Liver (tissue), 8 donors: ENCODE measurements at regions not wholly inside any gene's neighbourhood (a gene's known extent, or its start where the extent isn't known, plus 50 kb on each side); places are given as distances from the start of the nearest gene placed in this dataset.

ENCODE experiments used
- DNase-seq: peaks from one replicate; pipeline ENCODE4 v3.0.0-alpha.2; 2017; ENCODE audit warnings: low spot score
- H3K27ac ChIP-seq, 2 donors: one replicate each; pipeline ENCODE4 v1.7.0; 2013; ENCODE audit warnings: inconsistent platforms in 2 of 2, low read length in 2 of 2, control low read depth in 1 of 2, low read depth in 1 of 2, mild to moderate bottlenecking in 1 of 2
- H3K27me3 ChIP-seq, 4 donors: one replicate each; pipeline versions ENCODE4 v1.6.1 to v1.7.0; 2013; ENCODE audit warnings: low read length in 3 of 4, inconsistent platforms in 1 of 4, mild to moderate bottlenecking in 1 of 4, moderate library complexity in 1 of 4; ENCODE audit not compliant: control insufficient read depth in 4 of 4, insufficient read depth in 4 of 4
- H3K36me3 ChIP-seq, 4 donors: one replicate each; pipeline versions ENCODE4 v1.6.1 to v1.7.0; 2013; ENCODE audit warnings: low read length in 3 of 4, mild to moderate bottlenecking in 3 of 4, low read depth in 1 of 4, moderate library complexity in 1 of 4; ENCODE audit not compliant: control insufficient read depth in 4 of 4, insufficient read depth in 3 of 4
- H3K4me1 ChIP-seq, 4 donors: one replicate each; pipeline versions ENCODE4 v1.6.1 to v1.7.0; 2013; ENCODE audit warnings: low read length in 3 of 4, mild to moderate bottlenecking in 3 of 4, moderate library complexity in 1 of 4; ENCODE audit not compliant: control insufficient read depth in 4 of 4, insufficient read depth in 4 of 4
- H3K4me3 ChIP-seq, 3 donors: one replicate each; pipeline versions ENCODE4 v1.6.1 to v1.7.0; 2013; ENCODE audit warnings: low read length in 3 of 3, control low read depth in 1 of 3, low read depth in 1 of 3, mild to moderate bottlenecking in 1 of 3
- H3K9ac ChIP-seq, 2 donors: one replicate each; pipeline ENCODE4 v1.7.0; 2013; ENCODE audit warnings: low read length in 2 of 2, mild to moderate bottlenecking in 2 of 2, moderate library complexity in 2 of 2, control low read depth in 1 of 2, low read depth in 1 of 2
- H3K9me3 ChIP-seq, 4 donors: one replicate each; pipeline versions ENCODE4 v1.6.1 to v1.7.0; 2013; ENCODE audit warnings: low read length in 3 of 4; ENCODE audit not compliant: control insufficient read depth in 4 of 4
- EGR1 ChIP-seq, 2 donors: IDR thresholded peaks; 2 replicates each; pipeline ENCODE4 v1.6.1; 2016 to 2018; ENCODE audit warnings: antibody characterized with exemption in 2 of 2, low read depth in 2 of 2
- FOXA1 ChIP-seq: IDR thresholded peaks from 2 replicates; pipeline ENCODE4 v1.6.1; 2016; ENCODE audit warnings: antibody characterized with exemption
- FOXA2 ChIP-seq: IDR thresholded peaks from 2 replicates; pipeline ENCODE4 v1.6.1; 2016; ENCODE audit warnings: antibody characterized with exemption
- GABPA ChIP-seq, 2 donors: IDR thresholded peaks in 1 of 2; conservative IDR thresholded peaks in 1 of 2; 2 replicates each; pipeline ENCODE4 v1.6.1; 2016; ENCODE audit warnings: antibody characterized with exemption in 2 of 2, mild to moderate bottlenecking in 1 of 2, moderate library complexity in 1 of 2
- HNF4A ChIP-seq, 2 donors: conservative IDR thresholded peaks; 2 replicates each; pipeline ENCODE4 v1.6.1; 2016; ENCODE audit warnings: antibody characterized with exemption in 2 of 2, mild to moderate bottlenecking in 2 of 2
- HNF4G ChIP-seq: IDR thresholded peaks from 2 replicates; pipeline ENCODE4 v1.6.1; 2016; ENCODE audit warnings: antibody characterized with exemption
- JUND ChIP-seq, 2 donors: IDR thresholded peaks; 2 replicates each; pipeline ENCODE4 v1.6.1; 2016; ENCODE audit warnings: antibody characterized with exemption in 2 of 2
- NR2F2 ChIP-seq: IDR thresholded peaks from 2 replicates; pipeline ENCODE4 v1.6.1; 2016; ENCODE audit warnings: antibody characterized with exemption
- RAD21 ChIP-seq, 2 donors: IDR thresholded peaks; 2 replicates each; pipeline ENCODE4 v1.6.1; 2016; ENCODE audit warnings: antibody characterized with exemption in 2 of 2, mild to moderate bottlenecking in 2 of 2
- RXRA ChIP-seq, 2 donors: IDR thresholded peaks; 2 replicates each; pipeline ENCODE4 v1.6.1; 2017 to 2018; ENCODE audit warnings: antibody characterized with exemption in 2 of 2, mild to moderate bottlenecking in 1 of 2
- SP1 ChIP-seq: IDR thresholded peaks from 2 replicates; pipeline ENCODE4 v1.6.1; 2018; ENCODE audit warnings: antibody characterized with exemption, mild to moderate bottlenecking
- TAF1 ChIP-seq: conservative IDR thresholded peaks from 2 replicates; pipeline ENCODE4 v1.6.1; 2016; ENCODE audit warnings: antibody characterized with exemption, mild to moderate bottlenecking
- YY1 ChIP-seq: IDR thresholded peaks from 2 replicates; pipeline ENCODE4 v1.6.1; 2016; ENCODE audit warnings: antibody characterized with exemption, mild to moderate bottlenecking
- WGBS: extraction: QIAGEN DNeasy Blood & Tissue Kit; methylation state at CpG from one replicate; pipeline ENCODE4 v1.1.7; 2013; 5-methylcytosine and 5-hydroxymethylcytosine counted together
- TF ChIP-seq, protein P1 (sequence below): fragments of 150-350 bp; IDR thresholded peaks from 2 replicates; pipeline ENCODE4 v1.5.1; 2017; ENCODE audit warnings: improper control_type of control experiment, low read depth, low read length; ENCODE audit not compliant: missing input control
- TF ChIP-seq, protein P2 (sequence below): IDR thresholded peaks from 2 replicates; pipeline ENCODE4 v1.6.1; 2016; ENCODE audit warnings: antibody characterized with exemption
- TF ChIP-seq, protein P3 (sequence below): IDR thresholded peaks from 2 replicates; pipeline ENCODE4 v1.6.1; 2016; ENCODE audit warnings: antibody characterized with exemption
- TF ChIP-seq, protein P4 (sequence below): IDR thresholded peaks from 2 replicates; pipeline ENCODE4 v1.6.1; 2016; ENCODE audit warnings: antibody characterized with exemption, mild to moderate bottlenecking
- TF ChIP-seq, protein P5 (sequence below): IDR thresholded peaks from 2 replicates; pipeline ENCODE4 v1.6.1; 2016; ENCODE audit warnings: antibody characterized with exemption
- donor health status: healthy.
- donor health status: healthy.
- donor health status: healthy.
- donor health status: healthy.
- donor health status: healthy.

DNA sequence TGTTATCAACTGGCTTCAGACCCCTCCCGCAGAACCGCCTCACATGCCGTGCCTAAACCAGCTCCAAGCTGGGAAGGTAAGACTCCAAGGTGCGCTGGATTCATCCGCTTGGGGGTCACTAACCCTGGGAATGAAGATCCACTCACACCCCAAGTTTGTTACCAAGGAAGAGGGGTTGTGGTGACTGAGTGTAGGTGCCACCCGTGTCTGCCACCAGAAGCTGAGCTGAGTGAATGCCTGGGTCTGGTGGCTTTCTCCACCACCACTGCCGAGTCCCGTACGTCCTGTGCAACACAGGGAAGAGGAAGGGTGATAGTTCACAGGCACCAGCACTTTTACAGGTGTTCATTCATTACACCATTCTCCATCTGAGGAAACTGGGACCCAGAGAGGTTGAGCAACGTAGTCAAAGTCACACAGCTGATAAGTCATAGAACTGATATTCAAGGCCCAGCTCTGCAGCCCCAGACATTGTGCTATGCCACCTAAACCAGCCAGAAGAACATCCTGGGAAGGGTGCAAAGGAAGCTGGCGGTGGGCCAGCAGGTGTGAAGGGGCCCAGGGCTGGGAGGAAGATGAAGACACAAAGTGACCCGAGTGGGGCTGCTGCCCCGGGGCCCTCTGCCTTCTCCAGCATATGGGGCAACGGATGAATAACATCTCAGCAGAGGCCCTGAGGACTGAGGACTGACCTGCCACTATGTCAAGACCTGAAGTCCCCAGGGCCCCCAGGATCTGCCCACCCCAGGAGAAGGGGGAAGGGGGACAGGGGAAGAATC is 70.9 kb upstream of the PPP1R26 start:
- peaks cover 0 to 4% (median 0%) of the 10 kb centered on the region in 4 donors for H3K4me1 ChIP-seq
- no peaks in the 10 kb centered on the region for H3K27me3 ChIP-seq
- no peak overlapping the region for H3K4me3 ChIP-seq
- H3K9ac ChIP-seq: no peak overlapping the region
- no peak overlapping the region for H3K27ac ChIP-seq
- no peaks in the 10 kb centered on the region for H3K9me3 ChIP-seq
- TF ChIP-seq JUND (IDR thresholded peaks at IDR 0.05): no peak
- no peak for TF ChIP-seq FOXA2
- no peak for TF ChIP-seq FOXA1
- no peak for TF ChIP-seq HNF4G
- no peak for TF ChIP-seq GABPA (IDR thresholded peaks at IDR 0.05 in 1 of 2, conservative IDR thresholded peaks at IDR 0.05 in 1 of 2)
- WGBS: 85% methylated on average over 14 of the region's 14 CpGs
- no peak for DNase-seq
- H3K36me3 ChIP-seq: no peaks in the 10 kb centered on the region

DNA sequence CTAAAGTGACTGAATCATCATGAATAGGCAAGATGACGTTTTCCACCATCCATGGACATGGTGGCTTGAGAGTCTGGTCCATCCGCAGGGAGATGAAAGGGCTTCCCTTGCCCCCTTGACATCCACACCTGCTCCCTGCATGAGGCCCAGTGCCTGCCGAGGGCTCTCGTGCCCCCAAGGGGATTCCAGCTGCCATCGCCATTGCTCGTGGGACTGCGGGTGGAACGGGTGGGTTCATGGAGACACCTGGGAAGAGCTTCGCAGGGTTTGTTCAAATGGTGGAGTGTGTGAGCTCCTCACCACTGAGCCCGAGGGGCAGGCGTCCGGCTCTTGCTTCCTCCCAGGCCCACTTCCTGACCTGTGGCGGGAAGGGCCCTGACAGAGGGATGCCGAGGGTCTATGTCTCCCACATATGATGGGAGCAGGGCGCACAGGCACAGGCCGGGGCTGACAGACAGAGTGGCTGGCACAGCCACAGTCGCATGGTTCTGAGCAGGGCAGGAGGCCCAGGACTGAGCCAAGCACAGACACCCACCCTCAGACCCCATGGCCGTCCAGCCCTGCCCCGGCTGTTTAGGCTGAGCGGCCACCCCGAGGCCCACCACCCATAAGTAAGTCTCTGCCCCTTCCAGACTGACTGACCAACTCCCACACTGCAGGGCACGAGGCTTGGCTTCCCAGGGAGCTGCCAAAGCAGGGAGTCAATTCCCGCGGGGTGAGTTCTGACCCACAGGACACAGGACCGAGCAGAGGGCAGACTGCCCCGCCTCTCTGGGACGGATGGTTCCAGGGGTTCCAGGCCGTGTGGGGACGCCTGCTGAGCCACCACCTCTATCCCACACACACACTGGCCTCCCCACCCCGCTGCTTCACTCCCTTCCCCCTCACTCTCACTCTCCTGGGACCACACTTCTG is 70.0 kb upstream of the PPP1R26 start:
- H3K27me3 ChIP-seq: no peaks in the 10 kb centered on the region
- TF ChIP-seq EGR1 (IDR thresholded peaks at IDR 0.05; ENCODE audit: low read depth in 2 of 2): no peak
- TF ChIP-seq NR2F2: no peak
- no peak for TF ChIP-seq FOXA2
- no peak for TF ChIP-seq RXRA (IDR thresholded peaks at IDR 0.05)
- TF ChIP-seq, protein P1, sequence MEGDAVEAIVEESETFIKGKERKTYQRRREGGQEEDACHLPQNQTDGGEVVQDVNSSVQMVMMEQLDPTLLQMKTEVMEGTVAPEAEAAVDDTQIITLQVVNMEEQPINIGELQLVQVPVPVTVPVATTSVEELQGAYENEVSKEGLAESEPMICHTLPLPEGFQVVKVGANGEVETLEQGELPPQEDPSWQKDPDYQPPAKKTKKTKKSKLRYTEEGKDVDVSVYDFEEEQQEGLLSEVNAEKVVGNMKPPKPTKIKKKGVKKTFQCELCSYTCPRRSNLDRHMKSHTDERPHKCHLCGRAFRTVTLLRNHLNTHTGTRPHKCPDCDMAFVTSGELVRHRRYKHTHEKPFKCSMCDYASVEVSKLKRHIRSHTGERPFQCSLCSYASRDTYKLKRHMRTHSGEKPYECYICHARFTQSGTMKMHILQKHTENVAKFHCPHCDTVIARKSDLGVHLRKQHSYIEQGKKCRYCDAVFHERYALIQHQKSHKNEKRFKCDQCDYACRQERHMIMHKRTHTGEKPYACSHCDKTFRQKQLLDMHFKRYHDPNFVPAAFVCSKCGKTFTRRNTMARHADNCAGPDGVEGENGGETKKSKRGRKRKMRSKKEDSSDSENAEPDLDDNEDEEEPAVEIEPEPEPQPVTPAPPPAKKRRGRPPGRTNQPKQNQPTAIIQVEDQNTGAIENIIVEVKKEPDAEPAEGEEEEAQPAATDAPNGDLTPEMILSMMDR: no peak
- TF ChIP-seq FOXA1: no peak
- TF ChIP-seq, protein P2, sequence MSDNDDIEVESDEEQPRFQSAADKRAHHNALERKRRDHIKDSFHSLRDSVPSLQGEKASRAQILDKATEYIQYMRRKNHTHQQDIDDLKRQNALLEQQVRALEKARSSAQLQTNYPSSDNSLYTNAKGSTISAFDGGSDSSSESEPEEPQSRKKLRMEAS: no peak
- TF ChIP-seq HNF4A (conservative IDR thresholded peaks at IDR 0.05): no peak
- no peak for TF ChIP-seq GABPA (IDR thresholded peaks at IDR 0.05 in 1 of 2, conservative IDR thresholded peaks at IDR 0.05 in 1 of 2)
- no peak for TF ChIP-seq SP1
- no peak for TF ChIP-seq RAD21 (IDR thresholded peaks at IDR 0.05)
- TF ChIP-seq HNF4G: no peak
- no peak for TF ChIP-seq YY1
- TF ChIP-seq, protein P3, sequence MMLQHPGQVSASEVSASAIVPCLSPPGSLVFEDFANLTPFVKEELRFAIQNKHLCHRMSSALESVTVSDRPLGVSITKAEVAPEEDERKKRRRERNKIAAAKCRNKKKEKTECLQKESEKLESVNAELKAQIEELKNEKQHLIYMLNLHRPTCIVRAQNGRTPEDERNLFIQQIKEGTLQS: no peak
- TF ChIP-seq TAF1: no peak
- TF ChIP-seq, protein P4, sequence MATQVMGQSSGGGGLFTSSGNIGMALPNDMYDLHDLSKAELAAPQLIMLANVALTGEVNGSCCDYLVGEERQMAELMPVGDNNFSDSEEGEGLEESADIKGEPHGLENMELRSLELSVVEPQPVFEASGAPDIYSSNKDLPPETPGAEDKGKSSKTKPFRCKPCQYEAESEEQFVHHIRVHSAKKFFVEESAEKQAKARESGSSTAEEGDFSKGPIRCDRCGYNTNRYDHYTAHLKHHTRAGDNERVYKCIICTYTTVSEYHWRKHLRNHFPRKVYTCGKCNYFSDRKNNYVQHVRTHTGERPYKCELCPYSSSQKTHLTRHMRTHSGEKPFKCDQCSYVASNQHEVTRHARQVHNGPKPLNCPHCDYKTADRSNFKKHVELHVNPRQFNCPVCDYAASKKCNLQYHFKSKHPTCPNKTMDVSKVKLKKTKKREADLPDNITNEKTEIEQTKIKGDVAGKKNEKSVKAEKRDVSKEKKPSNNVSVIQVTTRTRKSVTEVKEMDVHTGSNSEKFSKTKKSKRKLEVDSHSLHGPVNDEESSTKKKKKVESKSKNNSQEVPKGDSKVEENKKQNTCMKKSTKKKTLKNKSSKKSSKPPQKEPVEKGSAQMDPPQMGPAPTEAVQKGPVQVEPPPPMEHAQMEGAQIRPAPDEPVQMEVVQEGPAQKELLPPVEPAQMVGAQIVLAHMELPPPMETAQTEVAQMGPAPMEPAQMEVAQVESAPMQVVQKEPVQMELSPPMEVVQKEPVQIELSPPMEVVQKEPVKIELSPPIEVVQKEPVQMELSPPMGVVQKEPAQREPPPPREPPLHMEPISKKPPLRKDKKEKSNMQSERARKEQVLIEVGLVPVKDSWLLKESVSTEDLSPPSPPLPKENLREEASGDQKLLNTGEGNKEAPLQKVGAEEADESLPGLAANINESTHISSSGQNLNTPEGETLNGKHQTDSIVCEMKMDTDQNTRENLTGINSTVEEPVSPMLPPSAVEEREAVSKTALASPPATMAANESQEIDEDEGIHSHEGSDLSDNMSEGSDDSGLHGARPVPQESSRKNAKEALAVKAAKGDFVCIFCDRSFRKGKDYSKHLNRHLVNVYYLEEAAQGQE: no peak
- no peak for TF ChIP-seq JUND (IDR thresholded peaks at IDR 0.05)
- TF ChIP-seq, protein P5, sequence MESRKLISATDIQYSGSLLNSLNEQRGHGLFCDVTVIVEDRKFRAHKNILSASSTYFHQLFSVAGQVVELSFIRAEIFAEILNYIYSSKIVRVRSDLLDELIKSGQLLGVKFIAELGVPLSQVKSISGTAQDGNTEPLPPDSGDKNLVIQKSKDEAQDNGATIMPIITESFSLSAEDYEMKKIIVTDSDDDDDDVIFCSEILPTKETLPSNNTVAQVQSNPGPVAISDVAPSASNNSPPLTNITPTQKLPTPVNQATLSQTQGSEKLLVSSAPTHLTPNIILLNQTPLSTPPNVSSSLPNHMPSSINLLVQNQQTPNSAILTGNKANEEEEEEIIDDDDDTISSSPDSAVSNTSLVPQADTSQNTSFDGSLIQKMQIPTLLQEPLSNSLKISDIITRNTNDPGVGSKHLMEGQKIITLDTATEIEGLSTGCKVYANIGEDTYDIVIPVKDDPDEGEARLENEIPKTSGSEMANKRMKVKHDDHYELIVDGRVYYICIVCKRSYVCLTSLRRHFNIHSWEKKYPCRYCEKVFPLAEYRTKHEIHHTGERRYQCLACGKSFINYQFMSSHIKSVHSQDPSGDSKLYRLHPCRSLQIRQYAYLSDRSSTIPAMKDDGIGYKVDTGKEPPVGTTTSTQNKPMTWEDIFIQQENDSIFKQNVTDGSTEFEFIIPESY: no peak
- no peaks in the 10 kb centered on the region for H3K4me1 ChIP-seq
- no peak for DNase-seq
- H3K27ac ChIP-seq: no peak overlapping the region
- H3K9me3 ChIP-seq: no peaks in the 10 kb centered on the region
- H3K9ac ChIP-seq: no peak overlapping the region
- no peak overlapping the region for H3K4me3 ChIP-seq
- 79% methylated on average over 30 of the region's 30 CpGs for WGBS
- no peaks in the 10 kb centered on the region for H3K36me3 ChIP-seq
